ENCODE measurements at regions not wholly inside any gene's neighbourhood (a gene's known extent, or its start where the extent isn't known, plus 50 kb on each side); places are given as distances from the start of the nearest gene placed in this dataset.
"Not testable (repeated sequence)": the region's sequence is repeated elsewhere in the genome, so short reads cannot be mapped to it uniquely, and the experiment has no call there.

GRCh38 chr21:15932726-15933125 is 202.9 kb downstream of the USP25 start:
- Mint-ChIP-seq H3K27ac (no peak overlapping the region), H3K4me1 (ENCODE audit: low read depth) (no peaks in the 10 kb centered on the region), H3K27me3 (no peaks in the 10 kb centered on the region), H3K9me3 (no peaks in the 10 kb centered on the region), H3K4me3 (no peak overlapping the region), H3K36me3 (ENCODE audit: low read depth) (no peaks in the 10 kb centered on the region)
- intact Hi-C loops (cut with micrococcal nuclease): no loop called here

- H3K36me3 Mint-ChIP-seq (ENCODE audit: low read depth): no peaks in the 10 kb centered on the region
- intact Hi-C loops (cut with micrococcal nuclease): no loop called here
- no peaks in the 10 kb centered on the region for H3K27me3 Mint-ChIP-seq
- no peaks in the 10 kb centered on the region for H3K9me3 Mint-ChIP-seq
- no peak overlapping the region for H3K27ac Mint-ChIP-seq
- no peak overlapping the region for H3K4me3 Mint-ChIP-seq
- no peaks in the 10 kb centered on the region for H3K4me1 Mint-ChIP-seq (ENCODE audit: low read depth)
Observed at GRCh38 chr21:15935530-15935929, 205.7 kb downstream of the USP25 start.

- H3K4me3 Mint-ChIP-seq: no peak overlapping the region
- no peak overlapping the region for H3K27ac Mint-ChIP-seq
- H3K36me3 Mint-ChIP-seq (ENCODE audit: low read depth): no peaks in the 10 kb centered on the region
- no peaks in the 10 kb centered on the region for H3K4me1 Mint-ChIP-seq (ENCODE audit: low read depth)
- intact Hi-C loops (cut with micrococcal nuclease): no loop called here
- H3K9me3 Mint-ChIP-seq: no peaks in the 10 kb centered on the region
- no peaks in the 10 kb centered on the region for H3K27me3 Mint-ChIP-seq
Observed at GRCh38 chr21:15943009-15943666, 213.4 kb downstream of the USP25 start.

- no peak overlapping the region for H3K27ac Mint-ChIP-seq
Observed at GRCh38 chr21:15947677-15948076, 217.9 kb downstream of the USP25 start.

GRCh38 chr21:15953551-15954116 is 223.9 kb downstream of the USP25 start:
- Mint-ChIP-seq H3K27ac (no peak overlapping the region), H3K4me3 (no peak overlapping the region), H3K4me1 (ENCODE audit: low read depth) (no peaks in the 10 kb centered on the region), H3K36me3 (ENCODE audit: low read depth) (no peaks in the 10 kb centered on the region), H3K9me3 (peaks cover 44% of the 10 kb centered on the region), H3K27me3 (no peaks in the 10 kb centered on the region)
- intact Hi-C loops (cut with micrococcal nuclease): no loop called here

More at GRCh38 chr21:15947677-15948076, 217.9 kb downstream of the USP25 start:
- intact Hi-C loops (cut with micrococcal nuclease): no loop called here
- Mint-ChIP-seq H3K9me3 (peaks cover 12% of the 10 kb centered on the region), H3K36me3 (ENCODE audit: low read depth) (no peaks in the 10 kb centered on the region), H3K4me1 (ENCODE audit: low read depth) (no peaks in the 10 kb centered on the region), H3K4me3 (no peak overlapping the region), H3K27me3 (no peaks in the 10 kb centered on the region)

- Mint-ChIP-seq H3K9me3 (no peaks in the 10 kb centered on the region), H3K36me3 (ENCODE audit: low read depth) (no peaks in the 10 kb centered on the region), H3K4me1 (ENCODE audit: low read depth) (no peaks in the 10 kb centered on the region), H3K27me3 (no peaks in the 10 kb centered on the region), H3K4me3 (no peak overlapping the region), H3K27ac (no peak overlapping the region)
- intact Hi-C loops (cut with micrococcal nuclease): no loop called here
Observed at GRCh38 chr21:15964236-15964855, 234.6 kb downstream of the USP25 start.

- Mint-ChIP-seq H3K4me3 (no peak overlapping the region), H3K36me3 (ENCODE audit: low read depth) (no peaks in the 10 kb centered on the region), H3K9me3 (no peaks in the 10 kb centered on the region), H3K27ac (no peak overlapping the region), H3K4me1 (ENCODE audit: low read depth) (no peaks in the 10 kb centered on the region), H3K27me3 (no peaks in the 10 kb centered on the region)
- intact Hi-C loops (cut with micrococcal nuclease): no loop called here
Observed at GRCh38 chr21:15966231-15966630, 236.4 kb downstream of the USP25 start.

GRCh38 chr21:15966651-15967050 is 236.9 kb downstream of the USP25 start:
- Mint-ChIP-seq H3K9me3 (no peaks in the 10 kb centered on the region), H3K4me1 (ENCODE audit: low read depth) (no peaks in the 10 kb centered on the region), H3K4me3 (no peak overlapping the region), H3K27me3 (no peaks in the 10 kb centered on the region), H3K27ac (no peak overlapping the region), H3K36me3 (ENCODE audit: low read depth) (no peaks in the 10 kb centered on the region)
- intact Hi-C loops (cut with micrococcal nuclease): no loop called here

GRCh38 chr21:15967661-15968060 is 237.9 kb downstream of the USP25 start:
- no peak overlapping the region for H3K27ac Mint-ChIP-seq
- intact Hi-C loops (cut with micrococcal nuclease): no loop called here
- no peaks in the 10 kb centered on the region for H3K4me1 Mint-ChIP-seq (ENCODE audit: low read depth)
- H3K4me3 Mint-ChIP-seq: no peak overlapping the region
- H3K27me3 Mint-ChIP-seq: no peaks in the 10 kb centered on the region
- no peaks in the 10 kb centered on the region for H3K9me3 Mint-ChIP-seq
- H3K36me3 Mint-ChIP-seq (ENCODE audit: low read depth): no peaks in the 10 kb centered on the region

GRCh38 chr21:15968776-15969310 is 239.1 kb downstream of the USP25 start:
- no peaks in the 10 kb centered on the region for H3K4me1 Mint-ChIP-seq (ENCODE audit: low read depth)
- intact Hi-C loops (cut with micrococcal nuclease): no loop called here
- no peaks in the 10 kb centered on the region for H3K27me3 Mint-ChIP-seq
- H3K9me3 Mint-ChIP-seq: no peaks in the 10 kb centered on the region
- no peaks in the 10 kb centered on the region for H3K36me3 Mint-ChIP-seq (ENCODE audit: low read depth)
- H3K27ac Mint-ChIP-seq: no peak overlapping the region
- H3K4me3 Mint-ChIP-seq: no peak overlapping the region

GRCh38 chr21:15976807-15977206 is 247.0 kb downstream of the USP25 start:
- Mint-ChIP-seq H3K27ac (no peak overlapping the region), H3K27me3 (no peaks in the 10 kb centered on the region), H3K4me1 (ENCODE audit: low read depth) (no peaks in the 10 kb centered on the region), H3K4me3 (no peak overlapping the region), H3K9me3 (no peaks in the 10 kb centered on the region), H3K36me3 (ENCODE audit: low read depth) (no peaks in the 10 kb centered on the region)
- intact Hi-C loops (cut with micrococcal nuclease): no loop called here

GRCh38 chr21:15978215-15978738 is 248.5 kb downstream of the USP25 start:
- intact Hi-C loops (cut with micrococcal nuclease): no loop called here

GRCh38 chr21:15979493-15979892 is 249.7 kb downstream of the USP25 start:
- intact Hi-C loops (cut with micrococcal nuclease); H3K27ac Mint-ChIP-seq; H3K27me3 Mint-ChIP-seq; H3K4me3 Mint-ChIP-seq; H3K9me3 Mint-ChIP-seq; H3K36me3 Mint-ChIP-seq (ENCODE audit: low read depth); H3K4me1 Mint-ChIP-seq (ENCODE audit: low read depth): not testable (repeated sequence)

More at GRCh38 chr21:15978215-15978738, 248.5 kb downstream of the USP25 start:
- Mint-ChIP-seq H3K27me3 (no peaks in the 10 kb centered on the region), H3K4me3 (no peak overlapping the region), H3K27ac (no peak overlapping the region), H3K9me3 (no peaks in the 10 kb centered on the region), H3K36me3 (ENCODE audit: low read depth) (no peaks in the 10 kb centered on the region), H3K4me1 (ENCODE audit: low read depth) (no peaks in the 10 kb centered on the region)

GRCh38 chr21:15986277-15986676 is 256.5 kb downstream of the USP25 start:
- intact Hi-C loops (cut with micrococcal nuclease): no loop called here
- Mint-ChIP-seq H3K27me3 (no peaks in the 10 kb centered on the region), H3K27ac (no peak overlapping the region), H3K9me3 (no peaks in the 10 kb centered on the region), H3K36me3 (ENCODE audit: low read depth) (no peaks in the 10 kb centered on the region), H3K4me3 (no peak overlapping the region), H3K4me1 (ENCODE audit: low read depth) (no peaks in the 10 kb centered on the region)

Measured in dendritic cell treated with granulocyte-macrophage colony-stimulating factor and Interleukin-4, amounts not matched to agents 40 ng/mL and 50 ng/mL, for 4 days (primary cell).